GM12891 (cell line): ENCODE measurements at regions not wholly inside any gene's neighbourhood (a gene's known extent, or its start where the extent isn't known, plus 50 kb on each side); places are given as distances from the start of the nearest gene placed in this dataset.

Source experiments
- POLR2A ChIP-seq: IDR thresholded peaks from 2 replicates; pipeline ENCODE4 v1.6.1; 2011; ENCODE audit warnings: low read depth, low read length, control low read depth
- POLR2AphosphoS5 ChIP-seq: IDR thresholded peaks from 2 replicates; pipeline ENCODE4 v1.6.1; 2011; ENCODE audit warnings: low read depth, low read length, control low read depth
- SPI1 ChIP-seq: IDR thresholded peaks from 2 replicates; pipeline ENCODE4 v1.6.1; 2011; ENCODE audit warnings: low read depth, low read length, control low read depth
- TAF1 ChIP-seq: IDR thresholded peaks from 2 replicates; pipeline ENCODE4 v1.6.1; 2011; ENCODE audit warnings: low read depth, low read length, control low read depth

DNA sequence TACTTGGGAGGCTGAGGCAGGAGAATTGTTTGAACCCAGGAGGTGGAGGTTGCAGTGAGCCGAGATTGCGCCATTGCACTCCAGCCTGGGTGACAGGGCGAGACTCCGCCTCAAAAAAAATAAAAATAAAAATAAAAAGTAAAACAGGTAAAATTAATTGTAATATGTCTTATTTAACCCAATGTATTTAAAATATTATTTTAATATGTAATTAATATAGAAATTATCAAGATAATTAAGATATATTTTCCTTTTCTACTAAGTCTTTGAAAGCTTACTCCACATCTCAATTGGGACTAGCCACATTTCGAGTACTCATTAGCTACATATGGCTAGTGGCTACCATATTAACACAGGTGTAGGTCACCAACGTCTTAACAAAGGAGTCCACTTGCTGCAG is 61.6 kb upstream of the IPO9 start:
- no peak for TF ChIP-seq POLR2A
- no peak for TF ChIP-seq POLR2AphosphoS5
- no peak for TF ChIP-seq TAF1
- no peak for TF ChIP-seq SPI1
